ENCODE measurements at regions not wholly inside any gene's neighbourhood (a gene's known extent, or its start where the extent isn't known, plus 50 kb on each side); places are given as distances from the start of the nearest gene placed in this dataset.

GRCh38 chr9:82547995-82548394, 514.9 kb downstream of the RASEF start:
- no peak for DNase-seq (ENCODE audit: low read depth)

GRCh38 chr9:82549174-82549821, 513.6 kb downstream of the RASEF start:
- no peak for DNase-seq (ENCODE audit: low read depth)

GRCh38 chr9:82552784-82553183, 510.2 kb downstream of the RASEF start:
- DNase-seq (ENCODE audit: low read depth) = no peak

- DNase-seq (ENCODE audit: low read depth) = peak; percentile 47
These were observed 509.1 kb downstream of the RASEF start for GRCh38 chr9:82553654-82554366.

- DNase-seq (ENCODE audit: low read depth) = no peak
These were observed 508.6 kb downstream of the RASEF start for GRCh38 chr9:82554381-82554780.

GRCh38 chr9:82555031-82555430, 507.9 kb downstream of the RASEF start:
- DNase-seq (ENCODE audit: low read depth) = no peak

GRCh38 chr9:82555431-82556051, 507.4 kb downstream of the RASEF start:
- no peak for DNase-seq (ENCODE audit: low read depth)

- DNase-seq (ENCODE audit: low read depth) = no peak
These were observed 504.6 kb downstream of the RASEF start for GRCh38 chr9:82558346-82558745.

GRCh38 chr9:82558855-82559630, 503.9 kb downstream of the RASEF start:
- no peak for DNase-seq (ENCODE audit: low read depth)

- DNase-seq (ENCODE audit: low read depth) = no peak
These were observed 502.9 kb downstream of the RASEF start for GRCh38 chr9:82560036-82560435.

- no peak for DNase-seq (ENCODE audit: low read depth)
These were observed 502.5 kb downstream of the RASEF start for GRCh38 chr9:82560457-82560904.

GRCh38 chr9:82563094-82563493, 499.8 kb downstream of the RASEF start:
- DNase-seq (ENCODE audit: low read depth) = no peak

GRCh38 chr9:82563841-82564240, 499.1 kb downstream of the RASEF start:
- DNase-seq (ENCODE audit: low read depth) = no peak

GRCh38 chr9:82565188-82565969, 497.6 kb downstream of the RASEF start:
- DNase-seq (ENCODE audit: low read depth) = no peak

- DNase-seq (ENCODE audit: low read depth) = no peak
These were observed 495.0 kb downstream of the RASEF start for GRCh38 chr9:82567953-82568352.

GRCh38 chr9:82570226-82570625, 492.7 kb downstream of the RASEF start:
- no peak for DNase-seq (ENCODE audit: low read depth)

- DNase-seq (ENCODE audit: low read depth) = no peak
These were observed 491.4 kb downstream of the RASEF start for GRCh38 chr9:82571540-82571939.

GRCh38 chr9:82572146-82572545, 490.8 kb downstream of the RASEF start:
- no peak for DNase-seq (ENCODE audit: low read depth)

GRCh38 chr9:82574911-82575310, 488.0 kb downstream of the RASEF start:
- DNase-seq (ENCODE audit: low read depth) = no peak

GRCh38 chr9:82580921-82581320, 482.0 kb downstream of the RASEF start:
- no peak for DNase-seq (ENCODE audit: low read depth)

- no peak for DNase-seq (ENCODE audit: low read depth)
These were observed 481.4 kb downstream of the RASEF start for GRCh38 chr9:82581516-82581915.

Measured in Daoy (cell line).